Left ventricle myocardium superior (tissue), 1 donor: ENCODE measurements at regions not wholly inside any gene's neighbourhood (a gene's known extent, or its start where the extent isn't known, plus 50 kb on each side); places are given as distances from the start of the nearest gene placed in this dataset.
"Not testable (repeated sequence)": the region's sequence is repeated elsewhere in the genome, so short reads cannot be mapped to it uniquely, and the experiment has no call there.

Experiments
- ATAC-seq: fragments of 200-7000 bp; cut with Tn5 transposase; one replicate; pipeline ENCODE4 v1.9.1; 2020; ENCODE audit warnings: mild to moderate bottlenecking, moderate library complexity
- DNase-seq: peaks from one replicate; pipeline ENCODE4 v3.0.0-alpha.2; 2020
- intact Hi-C: fragments of 100-400 bp; cut with micrococcal nuclease; formaldehyde crosslinking; loops from one replicate; pipeline ENCODE4 v1.11.0; 2022
- donor health status: DM: no; HTN: yes; CAD: no; lungs with severe emphysema.

DNA sequence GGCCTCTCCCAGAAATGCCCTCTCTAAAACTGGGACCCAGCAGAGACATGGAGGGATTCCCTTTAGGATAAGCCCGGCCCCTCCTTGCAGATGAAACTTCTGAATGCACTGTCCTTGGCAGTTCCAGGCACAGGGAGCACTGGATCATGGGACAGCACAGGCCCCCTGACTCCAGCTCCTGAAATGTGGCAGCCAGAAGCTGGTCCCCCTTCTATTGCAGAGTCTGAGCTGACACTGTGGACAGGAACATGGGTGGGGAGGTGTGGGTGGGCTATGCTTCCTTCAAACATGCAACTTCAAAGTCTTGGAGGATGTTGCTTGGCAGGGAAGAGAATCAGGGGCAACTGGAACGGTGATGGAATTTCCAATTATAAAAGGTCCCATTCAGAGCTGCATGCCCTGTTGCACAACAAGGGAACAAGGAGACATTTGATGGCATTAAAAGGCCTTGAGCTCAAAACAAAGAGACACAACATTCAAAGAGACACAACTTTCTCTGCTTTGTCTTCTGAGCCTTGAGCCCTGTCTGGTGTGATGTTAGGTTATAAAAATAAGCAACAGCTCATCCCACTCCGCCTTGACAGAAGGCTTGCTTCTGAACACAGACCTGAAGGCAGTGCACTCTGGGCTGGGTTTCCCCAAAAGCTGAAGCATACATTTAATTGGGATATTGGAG, 239.0 kb downstream of the OSR1 start:
- intact Hi-C loops: no loop called here
- DNase-seq: no peak
- no peak for ATAC-seq

DNA sequence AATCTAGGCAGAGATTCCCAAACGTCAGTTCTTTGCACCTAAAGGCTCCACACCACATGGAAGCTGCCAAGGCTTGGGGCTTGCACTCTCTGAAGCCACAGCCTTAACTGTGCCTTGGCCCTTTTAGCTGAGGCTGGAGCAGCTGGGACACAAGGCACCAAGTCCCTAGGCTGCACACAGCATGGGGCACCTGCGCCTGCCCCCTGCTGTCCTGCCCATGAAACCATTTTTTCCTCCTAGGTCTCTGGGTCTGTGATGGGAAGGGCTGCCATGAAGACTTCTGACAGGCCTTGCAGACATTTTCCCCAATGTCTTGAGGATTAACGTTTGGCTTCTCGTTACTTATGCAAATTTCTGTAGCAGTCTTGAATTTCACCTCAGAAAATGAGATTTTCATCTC, 241.5 kb downstream of the OSR1 start:
- intact Hi-C loops: no loop called here
- ATAC-seq: no peak
- DNase-seq: no peak

DNA sequence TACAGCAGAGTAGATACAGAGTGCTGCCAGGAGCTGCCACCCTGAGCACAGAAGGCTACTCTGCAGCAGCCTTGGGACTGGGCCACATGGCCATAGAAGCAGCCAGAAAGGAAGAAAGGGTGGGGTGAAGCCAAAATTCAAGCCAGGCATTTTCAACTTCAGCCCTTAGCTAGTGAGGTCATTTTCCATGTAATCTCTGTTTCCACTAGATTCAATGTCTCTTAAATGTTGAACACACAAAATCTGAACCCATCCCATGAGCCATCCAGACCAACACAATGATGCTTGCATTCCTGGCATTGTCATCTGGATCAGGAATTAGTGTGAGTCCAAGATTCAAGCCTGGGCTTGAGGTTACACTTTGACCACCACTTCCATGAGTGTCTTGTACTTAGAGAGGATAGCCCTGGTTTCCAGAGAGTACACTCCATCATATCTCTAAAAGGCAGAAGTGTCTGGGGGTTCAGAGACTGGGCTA, 243.6 kb downstream of the OSR1 start:
- intact Hi-C loops: no loop called here
- peak; percentile 44 for DNase-seq
- ATAC-seq: peak; percentile 59

DNA sequence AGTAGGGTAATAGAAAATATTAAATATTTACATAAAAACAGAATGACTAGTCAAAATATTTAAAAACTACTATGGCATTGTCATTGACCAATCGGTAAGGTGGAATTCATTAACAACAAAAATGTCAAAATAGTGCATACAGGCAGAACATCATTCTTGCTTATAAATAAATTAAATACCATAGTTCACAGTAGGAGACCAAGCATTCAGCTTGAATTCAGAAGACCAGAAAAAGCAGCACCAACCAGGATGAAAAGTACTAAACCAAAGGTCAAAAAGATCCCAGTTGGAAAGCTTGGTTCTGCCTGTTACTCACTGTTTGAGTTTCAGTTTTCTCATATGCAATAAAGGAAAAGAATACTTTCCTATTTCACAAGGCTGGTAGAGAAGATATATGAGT, 244.3 kb downstream of the OSR1 start:
- no peak for DNase-seq
- no peak for ATAC-seq
- intact Hi-C loops: no loop called here

DNA sequence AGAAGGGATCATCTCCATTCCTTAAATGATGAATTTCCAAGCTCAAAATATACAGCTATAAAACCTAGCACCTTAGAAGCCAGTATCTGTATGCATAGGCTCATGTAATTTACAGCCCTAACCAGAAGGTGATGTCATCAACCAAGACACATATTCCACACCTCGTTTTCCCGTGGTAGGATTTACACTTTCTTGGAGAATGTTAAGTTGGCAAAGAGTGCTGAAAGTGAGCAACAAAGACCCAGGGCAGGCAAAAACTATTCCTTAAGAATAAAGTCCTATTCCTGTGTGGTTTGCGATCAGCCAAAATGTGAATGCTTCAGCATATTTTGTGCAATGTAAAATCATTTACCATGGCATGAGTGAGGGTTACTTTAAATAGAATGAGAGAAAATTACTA, 247.1 kb downstream of the OSR1 start:
- ATAC-seq: no peak
- DNase-seq: no peak
- intact Hi-C loops: no loop called here

DNA sequence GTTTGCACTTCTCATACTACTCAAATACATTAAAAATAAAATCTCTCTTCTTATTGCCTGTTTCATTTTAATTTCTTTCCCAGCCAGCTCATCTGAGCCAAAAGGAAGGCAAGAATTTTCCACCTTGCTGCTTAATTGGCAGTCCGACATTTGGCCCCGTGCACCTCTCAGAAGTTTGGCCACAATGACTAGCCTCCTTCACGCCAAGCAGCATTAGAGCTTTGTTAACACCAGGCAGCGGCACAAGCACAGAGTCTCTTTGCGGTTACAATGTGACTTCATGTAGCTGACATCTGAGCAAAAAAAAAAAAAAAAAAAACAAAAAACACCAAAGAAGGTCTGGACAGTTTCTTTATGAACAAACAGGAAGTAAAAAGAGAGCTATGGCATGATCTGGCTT, 248.9 kb downstream of the OSR1 start:
- no peak for DNase-seq
- intact Hi-C loops: no loop called here
- no peak for ATAC-seq

DNA sequence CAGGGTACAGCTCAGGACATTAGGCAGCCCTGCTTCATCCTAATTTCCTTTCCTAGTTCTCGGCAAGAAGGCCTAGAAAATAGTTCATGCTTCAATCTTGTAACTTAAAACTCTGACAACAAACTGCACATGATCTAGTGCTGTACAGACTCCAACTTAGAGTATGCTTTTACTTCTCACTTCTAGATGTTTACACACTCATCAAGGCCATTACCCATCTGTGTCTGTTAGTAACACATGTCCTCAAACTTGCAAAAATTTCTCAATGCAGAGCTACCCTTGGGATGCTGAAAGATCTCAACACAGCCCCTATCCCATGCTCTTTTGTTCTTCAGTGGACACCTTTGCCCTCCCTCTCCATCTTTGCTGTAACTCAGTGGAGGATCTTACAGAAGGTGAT, 252.0 kb downstream of the OSR1 start:
- intact Hi-C loops: no loop called here
- ATAC-seq: no peak
- no peak for DNase-seq

DNA sequence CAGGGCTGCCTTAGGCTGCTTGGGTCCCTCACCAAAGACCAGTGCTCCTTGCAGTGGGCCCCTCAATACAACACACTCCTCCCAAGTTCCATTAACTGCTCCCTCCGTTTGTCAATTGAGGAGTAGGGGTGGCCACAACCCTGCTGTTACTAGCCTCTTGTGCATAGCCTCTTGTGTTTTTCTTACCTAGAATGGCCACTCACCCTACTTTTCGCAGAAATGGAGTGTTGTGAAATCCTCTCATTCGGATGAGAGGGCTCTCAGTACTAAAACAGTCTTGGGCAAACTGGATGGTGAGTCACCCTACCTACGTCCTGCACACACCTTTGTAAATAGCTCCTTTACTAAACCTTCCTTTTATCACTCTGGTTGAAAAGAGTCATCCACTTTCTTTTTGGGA, 253.9 kb downstream of the OSR1 start:
- DNase-seq (no peak), ATAC-seq (no peak)
- intact Hi-C loops: no loop called here

DNA sequence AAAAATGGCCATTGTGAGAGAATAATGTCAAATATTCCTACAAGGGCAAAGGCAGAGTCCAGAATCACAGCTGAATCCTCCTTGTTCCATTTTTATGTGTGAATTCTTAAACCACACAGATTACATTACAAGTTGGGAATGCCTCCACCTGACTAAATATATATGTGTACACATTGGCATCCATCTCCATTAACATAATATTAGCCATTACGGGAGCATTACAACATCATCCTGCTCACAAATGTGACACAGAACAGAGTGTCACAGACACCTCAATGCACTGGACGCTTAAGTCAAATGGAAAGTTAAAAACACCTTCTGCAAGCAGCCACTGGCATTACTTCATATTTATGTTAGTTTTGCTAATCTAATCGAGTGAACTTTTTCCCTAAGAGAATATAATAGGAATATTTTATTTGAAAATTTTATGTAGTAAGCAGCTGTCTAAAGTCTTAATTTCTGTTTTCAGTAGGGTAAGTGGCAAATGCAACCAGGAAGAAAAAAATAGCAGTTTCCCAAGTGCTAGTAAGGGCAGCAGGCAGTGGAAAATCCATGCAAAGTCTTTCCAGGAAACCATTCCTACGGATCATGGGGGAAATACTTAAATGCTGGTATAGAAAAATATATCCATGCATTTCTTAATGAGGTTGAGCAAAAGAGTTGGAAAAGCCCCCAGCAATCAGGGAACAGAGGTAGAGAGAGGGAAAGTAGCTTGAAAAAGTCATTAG, 255.6 kb downstream of the OSR1 start:
- DNase-seq (no peak), ATAC-seq (no peak)
- intact Hi-C loops: no loop called here

DNA sequence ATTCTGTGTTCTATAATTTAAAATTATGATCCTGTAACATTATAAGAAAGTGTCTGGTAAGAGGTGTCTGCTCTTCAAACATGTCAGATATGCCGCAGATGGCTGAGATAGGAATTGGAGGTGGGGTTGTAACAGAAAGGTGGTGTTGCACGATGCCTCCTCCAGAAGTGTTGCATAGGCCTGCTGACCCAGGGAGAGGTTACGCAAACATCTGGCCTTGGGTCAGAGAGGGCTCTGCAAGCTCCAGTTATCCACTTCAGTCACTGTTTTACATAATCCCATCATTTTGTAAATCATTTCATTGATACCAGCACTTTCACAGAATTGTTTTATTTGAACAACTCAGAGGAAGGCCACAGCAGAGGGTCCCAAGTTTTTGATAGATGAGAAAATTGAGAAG, 256.5 kb downstream of the OSR1 start:
- no peak for DNase-seq
- intact Hi-C loops: no loop called here
- ATAC-seq: no peak

DNA sequence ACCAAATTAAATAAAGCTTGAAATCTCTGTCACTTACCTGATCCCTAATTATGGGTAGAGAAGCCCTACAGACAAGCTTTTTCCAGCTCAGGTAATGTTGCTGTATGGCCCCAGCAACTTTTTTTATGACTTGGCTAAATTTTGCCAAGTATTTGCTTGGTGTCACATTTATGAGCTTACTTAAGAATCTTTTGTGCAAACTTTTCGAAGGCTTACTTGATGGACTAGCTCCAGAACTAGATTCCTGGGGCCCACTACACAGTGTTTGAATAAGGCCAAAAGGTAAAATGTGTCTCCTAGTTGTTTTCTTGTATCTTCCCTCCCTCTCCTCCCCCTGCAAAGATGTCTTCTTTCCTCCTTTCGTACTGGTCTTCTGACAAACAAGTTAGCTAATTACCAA, 257.9 kb downstream of the OSR1 start:
- intact Hi-C loops: no loop called here
- DNase-seq (no peak), ATAC-seq (no peak)

DNA sequence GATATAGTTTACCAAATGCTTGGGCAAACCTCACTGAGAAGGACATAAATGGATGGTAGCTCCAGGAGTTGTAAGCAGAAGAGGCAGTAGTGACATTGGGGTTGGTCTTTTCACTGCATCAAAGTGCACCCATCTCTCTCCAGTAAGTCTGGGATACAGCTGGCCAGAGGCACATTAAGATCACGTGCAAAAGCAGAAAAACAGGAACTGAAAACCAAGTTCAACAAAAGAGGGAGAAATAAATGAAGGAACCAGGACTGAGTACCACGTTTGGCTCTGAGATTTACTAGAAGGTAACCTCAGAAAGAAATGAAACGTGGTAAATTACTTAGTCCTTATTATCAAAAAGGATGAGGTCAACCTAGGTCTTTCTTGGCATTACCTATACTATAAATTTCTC, 259.2 kb downstream of the OSR1 start:
- no peak for DNase-seq
- ATAC-seq: no peak
- intact Hi-C loops: no loop called here

DNA sequence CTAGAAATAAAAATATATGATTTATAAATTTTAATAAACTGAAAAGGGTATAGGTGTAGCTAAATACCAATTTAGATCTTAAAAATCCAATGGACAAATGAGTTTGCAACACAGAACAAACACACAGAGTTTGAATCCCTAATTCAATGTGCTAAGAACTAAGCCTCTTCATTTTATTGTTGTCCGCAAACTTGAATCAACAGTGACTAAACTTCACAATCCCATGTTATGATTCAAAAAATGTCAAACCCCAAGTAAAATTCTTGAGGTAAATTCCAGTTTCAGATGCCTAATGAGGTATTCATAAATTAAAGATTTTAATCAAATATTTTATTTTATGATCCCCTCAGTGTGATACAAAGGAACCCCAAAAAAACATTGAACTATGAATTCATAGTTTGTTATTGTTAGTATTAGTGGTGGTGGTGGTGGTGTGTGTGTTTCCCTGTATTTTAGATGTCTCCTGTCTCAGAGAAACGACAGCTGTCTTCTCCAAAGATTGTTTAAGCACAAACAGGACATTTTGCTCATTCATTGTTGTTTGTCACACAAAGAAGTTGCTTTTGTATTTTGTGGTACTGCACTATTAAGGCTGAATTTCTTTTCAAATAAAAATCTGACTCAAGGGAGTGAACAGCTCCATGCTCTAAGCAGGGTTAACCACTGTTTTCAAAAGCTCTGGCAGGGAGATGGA, 259.8 kb downstream of the OSR1 start:
- ATAC-seq (no peak), DNase-seq (no peak)
- intact Hi-C loops: no loop called here

DNA sequence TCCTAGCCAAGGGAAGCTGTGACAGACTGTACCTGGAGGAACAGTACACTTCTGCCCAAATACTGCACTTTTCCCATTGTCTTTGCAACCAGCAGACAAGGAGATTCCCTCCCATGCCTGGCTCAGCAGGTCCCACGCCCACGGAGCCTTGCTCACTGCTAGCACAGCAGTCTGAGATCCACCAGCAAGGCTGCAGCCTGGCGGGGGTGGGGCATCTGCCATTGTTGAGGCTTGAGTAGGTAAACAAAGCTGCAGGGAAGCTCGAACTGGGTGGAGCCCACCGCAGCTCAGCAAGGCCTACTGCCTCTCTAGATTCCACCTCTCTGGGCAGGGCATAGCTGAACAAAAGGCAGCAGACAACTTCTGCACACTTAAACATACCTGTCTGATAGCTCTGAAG, 268.9 kb downstream of the OSR1 start:
- ATAC-seq, intact Hi-C loops: not testable (repeated sequence)

DNA sequence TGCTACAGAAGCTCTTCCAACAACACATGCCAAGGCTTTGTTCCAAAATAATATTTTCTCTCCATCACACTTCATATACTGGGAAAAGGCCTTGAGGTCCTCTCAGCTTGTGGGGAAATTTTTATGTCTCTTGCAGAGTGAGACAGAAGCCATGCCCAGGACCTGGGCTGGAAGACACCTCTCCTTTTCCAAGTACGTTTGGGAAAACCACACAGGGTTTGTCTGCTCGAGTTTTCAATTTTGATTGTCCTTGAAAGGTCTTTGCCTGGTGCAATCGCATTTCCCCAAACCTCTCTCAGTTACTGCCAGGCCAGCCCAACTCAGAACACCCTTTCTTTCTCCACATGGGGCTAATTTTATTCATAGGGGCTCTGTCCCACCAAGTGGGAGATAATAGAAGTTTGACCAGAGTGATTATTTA, 272.2 kb downstream of the OSR1 start:
- ATAC-seq (no peak), DNase-seq (no peak)
- intact Hi-C loops: no loop called here

More for the DNA sequence above, 268.9 kb downstream of the OSR1 start:
- not testable (repeated sequence) for DNase-seq

DNA sequence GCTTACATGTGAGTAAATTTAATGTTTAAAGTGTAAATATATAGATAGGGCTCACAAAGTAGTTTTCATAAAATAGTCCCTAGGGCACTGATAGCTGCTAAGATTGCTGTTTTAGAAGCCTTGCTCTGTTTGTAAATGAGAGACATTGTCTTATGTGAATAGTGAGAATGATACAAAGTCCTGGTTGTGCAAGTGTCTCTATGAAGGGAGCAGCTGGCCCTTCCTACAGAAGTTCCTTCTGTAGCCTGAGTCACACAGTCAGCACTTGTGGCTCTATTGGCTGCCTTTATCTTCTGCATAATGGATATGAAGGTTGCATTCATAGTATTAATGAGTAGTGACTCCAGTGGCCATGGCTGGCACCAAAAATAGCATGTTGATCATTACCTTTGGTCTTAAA, 279.7 kb downstream of the OSR1 start:
- DNase-seq (no peak), ATAC-seq (no peak)
- intact Hi-C loops: no loop called here

DNA sequence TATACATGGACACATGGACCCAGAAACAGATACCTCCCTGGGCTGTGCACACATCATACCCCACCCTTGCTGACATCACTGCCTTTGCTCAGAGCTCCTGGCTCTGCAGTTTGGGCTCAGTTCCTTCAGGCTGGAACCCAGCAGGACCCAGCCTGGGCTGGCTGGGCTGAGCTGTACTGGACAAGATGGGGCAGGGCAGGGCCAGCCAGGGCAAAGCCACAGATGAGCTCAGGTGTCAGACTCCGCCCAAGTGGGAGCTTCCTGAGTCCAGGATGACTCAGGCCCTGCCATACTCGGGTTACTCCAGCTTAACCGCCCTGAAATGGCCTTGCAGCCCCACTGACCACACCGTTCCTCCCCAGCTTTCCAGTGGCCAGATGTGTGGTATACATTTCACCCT, 284.9 kb downstream of the OSR1 start:
- peak; percentile 30 for DNase-seq
- ATAC-seq: peak; percentile 61
- intact Hi-C loops: no loop called here

DNA sequence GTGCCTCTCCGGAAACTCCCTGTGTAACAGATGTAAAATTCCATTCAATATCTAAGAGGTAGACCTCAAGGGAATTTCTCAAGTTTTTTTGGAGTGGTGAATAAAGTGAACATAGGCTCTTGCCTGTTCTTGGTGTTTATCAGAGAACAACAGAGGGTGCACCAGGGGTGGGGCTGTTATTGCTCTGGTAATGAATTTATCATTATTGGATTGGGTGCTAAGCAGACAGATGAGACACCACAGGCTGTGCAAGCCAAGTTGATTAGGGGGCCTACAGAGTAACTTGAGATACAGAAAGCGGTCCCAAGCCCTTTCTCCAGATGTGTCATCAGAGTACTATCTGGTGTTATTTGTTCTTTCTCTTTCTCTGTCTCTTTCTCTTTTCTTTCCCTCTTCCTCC, 286.3 kb downstream of the OSR1 start:
- ATAC-seq (peak; percentile 60), DNase-seq (no peak)
- intact Hi-C loops: no loop called here

DNA sequence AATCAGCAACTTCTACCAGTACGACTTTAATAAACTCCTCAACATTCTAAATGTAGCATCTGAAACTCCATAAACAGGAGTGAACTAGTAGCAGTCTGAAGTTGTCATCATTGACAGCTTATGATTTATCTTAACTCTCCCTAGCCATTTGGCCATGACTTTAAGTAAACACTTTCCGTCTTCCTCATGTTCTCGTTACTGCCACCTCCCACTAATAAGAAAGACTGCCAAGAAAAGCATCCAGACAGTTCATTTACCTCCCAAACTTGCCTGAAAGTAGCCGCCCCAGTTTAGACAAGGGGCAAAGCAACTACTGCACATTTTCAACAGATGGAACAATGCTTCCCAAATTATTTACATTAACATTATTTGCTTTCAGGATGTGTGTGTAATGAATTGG, 287.5 kb downstream of the OSR1 start:
- intact Hi-C loops: no loop called here
- peak; percentile 44 for ATAC-seq
- DNase-seq: no peak

DNA sequence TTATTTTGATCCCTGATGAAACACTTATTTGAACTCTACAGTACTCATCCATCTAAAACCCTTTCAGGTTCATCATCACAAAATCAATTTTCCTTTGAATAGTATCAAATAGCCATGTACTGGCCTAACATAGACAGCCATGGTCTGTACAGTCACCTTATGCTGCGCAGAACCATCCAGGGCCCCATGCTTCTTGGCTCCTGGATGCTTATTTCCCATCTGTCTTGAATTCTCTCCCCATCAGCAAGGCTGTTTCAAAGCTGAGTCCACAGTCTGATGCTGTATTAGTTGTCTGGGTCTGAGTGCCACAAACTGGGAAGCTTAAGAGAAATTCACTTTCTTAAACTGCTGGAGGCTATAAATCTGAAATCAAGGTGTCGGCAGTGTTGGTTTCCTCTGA, 290.2 kb downstream of the OSR1 start:
- ATAC-seq (no peak), DNase-seq (no peak)
- intact Hi-C loops: no loop called here

DNA sequence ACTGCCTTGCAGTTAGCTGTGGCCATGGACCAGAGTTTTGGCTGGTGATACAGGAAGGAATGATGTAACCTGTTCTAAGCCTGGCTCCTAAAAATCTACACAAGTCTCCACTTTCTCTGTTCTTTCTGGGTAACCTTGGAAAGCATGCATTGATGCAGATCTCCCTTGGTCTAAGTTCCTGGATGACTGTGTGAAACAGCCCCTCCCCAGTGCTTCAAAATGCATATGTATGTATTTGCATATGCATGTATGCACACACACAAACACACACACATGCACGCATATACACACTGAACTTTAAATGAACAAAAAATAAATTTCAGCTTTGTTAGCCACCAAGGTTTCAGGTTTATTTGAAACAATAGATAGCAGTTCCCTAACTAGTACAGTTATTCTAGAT, 296.1 kb downstream of the OSR1 start:
- ATAC-seq (no peak), DNase-seq (no peak)
- intact Hi-C loops: no loop called here
